ENCODE measurements at regions not wholly inside any gene's neighbourhood (a gene's known extent, or its start where the extent isn't known, plus 50 kb on each side); places are given as distances from the start of the nearest gene placed in this dataset.

DNA sequence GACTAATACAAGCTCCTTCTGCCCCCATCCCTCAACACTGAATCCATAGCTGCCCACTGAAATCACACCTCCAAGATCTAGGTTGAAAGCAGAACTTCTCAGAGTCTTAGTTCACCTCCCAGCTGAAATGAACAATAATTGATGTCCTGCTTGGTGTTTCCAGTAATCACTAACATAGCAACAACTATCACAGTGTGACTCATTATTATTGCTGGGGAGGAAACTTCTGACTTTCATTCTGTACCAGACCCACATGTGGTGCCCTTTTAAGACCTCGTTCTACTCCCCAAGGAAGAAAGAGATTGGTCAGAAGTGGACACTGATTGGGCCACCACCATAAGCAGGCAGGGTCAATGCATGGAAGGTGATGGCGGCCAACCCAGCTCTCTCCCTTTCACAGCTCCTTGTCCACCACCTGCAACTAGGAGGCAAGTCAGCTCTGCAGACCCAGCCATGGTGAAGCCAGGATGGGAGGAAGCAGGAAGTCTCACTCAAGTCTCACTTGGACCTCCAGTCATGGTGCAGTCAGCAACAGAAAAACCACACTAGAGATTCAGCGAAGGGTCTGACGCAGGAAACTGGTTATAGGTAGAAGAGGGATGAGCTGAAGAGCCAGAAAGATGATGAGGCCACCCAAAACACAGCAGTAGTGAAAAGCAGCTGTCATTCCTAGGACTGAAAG is 720.2 kb downstream of the PTPRU start:
- Histone ChIP-seq H3K27me3 (ENCODE audit: control insufficient read depth, insufficient read depth, low read length) (peaks cover 2% of the 10 kb centered on the region), H3K4me1 (ENCODE audit: control insufficient read depth, insufficient read depth, low read length) (no peaks in the 10 kb centered on the region), H3K9me3 (replicated peaks; ENCODE audit: control insufficient read depth, low read depth, low read length) (no peaks in the 10 kb centered on the region), H3K27ac (ENCODE audit: low read length) (no peak overlapping the region), H3K4me3 (ENCODE audit: low read length) (no peak overlapping the region), H3K36me3 (ENCODE audit: control insufficient read depth, insufficient read depth, low read length) (no peaks in the 10 kb centered on the region)
- no peak for DNase-seq
- 98% methylated on average over 4 of the region's 4 CpGs for WGBS (ENCODE audit: insufficient coverage)

DNA sequence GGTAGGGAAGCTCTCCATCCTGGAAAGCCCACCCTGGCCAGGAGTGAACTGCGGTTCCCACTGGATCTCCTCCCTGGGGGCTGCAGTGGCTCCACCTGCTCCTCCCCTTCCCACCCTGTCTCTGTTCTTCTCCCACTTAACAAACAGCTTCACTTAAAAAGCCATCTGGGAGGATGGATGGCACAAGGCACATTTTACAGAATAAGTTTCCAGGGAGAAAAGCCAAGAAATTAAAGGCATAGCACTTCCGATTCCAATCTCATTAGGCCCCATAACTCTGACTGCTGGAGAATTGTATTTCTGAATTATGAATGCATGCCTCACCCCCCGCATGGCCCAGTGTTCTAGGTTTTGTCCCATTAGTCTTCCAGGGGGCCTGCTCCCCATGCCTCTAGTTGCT is 718.3 kb downstream of the PTPRU start:
- Histone ChIP-seq H3K27me3 (ENCODE audit: control insufficient read depth, insufficient read depth, low read length) (peaks cover 2% of the 10 kb centered on the region), H3K9me3 (replicated peaks; ENCODE audit: control insufficient read depth, low read depth, low read length) (no peaks in the 10 kb centered on the region), H3K4me3 (ENCODE audit: low read length) (no peak overlapping the region), H3K36me3 (ENCODE audit: control insufficient read depth, insufficient read depth, low read length) (no peaks in the 10 kb centered on the region), H3K27ac (ENCODE audit: low read length) (no peak overlapping the region), H3K4me1 (ENCODE audit: control insufficient read depth, insufficient read depth, low read length) (no peaks in the 10 kb centered on the region)
- no peak for DNase-seq
- WGBS (ENCODE audit: insufficient coverage) = 57% methylated on average over 1 of the region's 3 CpGs

- Histone ChIP-seq H3K36me3 (ENCODE audit: control insufficient read depth, insufficient read depth, low read length) (no peaks in the 10 kb centered on the region), H3K27ac (ENCODE audit: low read length) (no peak overlapping the region), H3K27me3 (ENCODE audit: control insufficient read depth, insufficient read depth, low read length) (peaks cover 2% of the 10 kb centered on the region), H3K4me3 (ENCODE audit: low read length) (no peak overlapping the region), H3K4me1 (ENCODE audit: control insufficient read depth, insufficient read depth, low read length) (no peaks in the 10 kb centered on the region), H3K9me3 (replicated peaks; ENCODE audit: control insufficient read depth, low read depth, low read length) (no peaks in the 10 kb centered on the region)
- DNase-seq = no peak
- WGBS (ENCODE audit: insufficient coverage) = 31% methylated on average over 6 of the region's 7 CpGs
Observed at GRCh38 chr1:29953961-29954360, 717.6 kb downstream of the PTPRU start.

DNA sequence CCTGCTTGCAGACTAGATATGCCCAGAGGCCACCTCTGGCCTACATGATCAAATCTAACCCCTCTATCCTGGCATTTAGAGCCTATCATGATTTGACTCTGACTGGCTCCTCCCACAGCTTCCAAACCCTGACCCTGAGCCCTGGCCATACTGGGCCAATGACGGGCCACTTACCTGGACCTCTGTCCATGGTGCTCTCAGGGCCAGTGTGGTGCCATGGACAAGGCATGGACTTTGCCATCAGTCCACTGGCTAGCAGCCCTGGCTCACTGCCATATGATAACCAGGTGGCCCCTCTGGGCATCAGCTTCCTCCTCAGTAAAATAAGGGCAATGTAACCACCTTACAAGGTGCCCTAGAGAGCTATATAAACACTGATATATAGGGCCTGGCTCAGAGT is 713.4 kb downstream of the PTPRU start:
- H3K36me3 ChIP-seq (ENCODE audit: control insufficient read depth, insufficient read depth, low read length) = no peaks in the 10 kb centered on the region
- peaks cover 3% of the 10 kb centered on the region for H3K27me3 ChIP-seq (ENCODE audit: control insufficient read depth, insufficient read depth, low read length)

GRCh38 chr1:29948581-29948980 is 712.3 kb downstream of the PTPRU start:
- Histone ChIP-seq H3K36me3 (ENCODE audit: control insufficient read depth, insufficient read depth, low read length) (no peaks in the 10 kb centered on the region), H3K9me3 (replicated peaks; ENCODE audit: control insufficient read depth, low read depth, low read length) (no peaks in the 10 kb centered on the region), H3K27ac (ENCODE audit: low read length) (no peak overlapping the region), H3K4me1 (ENCODE audit: control insufficient read depth, insufficient read depth, low read length) (no peaks in the 10 kb centered on the region), H3K27me3 (ENCODE audit: control insufficient read depth, insufficient read depth, low read length) (peaks cover 4% of the 10 kb centered on the region), H3K4me3 (ENCODE audit: low read length) (no peak overlapping the region)
- no peak for DNase-seq
- WGBS (ENCODE audit: insufficient coverage) = 100% methylated on average over 4 of the region's 8 CpGs

More for the DNA sequence above, 713.4 kb downstream of the PTPRU start:
- no peak overlapping the region for H3K4me3 ChIP-seq (ENCODE audit: low read length)
- no peak overlapping the region for H3K27ac ChIP-seq (ENCODE audit: low read length)
- DNase-seq = no peak
- no peaks in the 10 kb centered on the region for H3K9me3 ChIP-seq (replicated peaks; ENCODE audit: control insufficient read depth, low read depth, low read length)
- 56% methylated on average over 1 of the region's 1 CpG for WGBS (ENCODE audit: insufficient coverage)
- H3K4me1 ChIP-seq (ENCODE audit: control insufficient read depth, insufficient read depth, low read length) = no peaks in the 10 kb centered on the region

DNA sequence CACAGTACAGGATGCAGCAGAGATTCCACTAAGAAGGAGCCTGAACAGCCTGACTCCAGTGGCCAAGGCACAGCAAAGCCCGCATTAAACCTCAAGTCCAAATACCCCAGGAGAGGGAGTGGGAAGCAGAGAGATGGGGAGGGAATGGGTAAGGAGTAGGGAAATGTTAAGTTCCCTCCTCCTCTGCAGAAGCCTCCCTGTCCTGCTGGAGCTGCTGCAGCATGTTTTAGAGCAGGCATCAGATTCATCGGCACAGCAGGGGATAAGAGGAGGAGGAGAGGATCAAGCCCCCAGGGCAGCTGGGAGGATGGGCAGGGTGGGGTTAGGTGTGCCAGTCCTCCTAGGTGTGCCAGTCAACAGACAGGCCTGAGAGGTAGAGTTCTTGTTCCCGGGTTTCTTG is 709.7 kb downstream of the PTPRU start:
- Histone ChIP-seq H3K36me3 (ENCODE audit: control insufficient read depth, insufficient read depth, low read length) (no peaks in the 10 kb centered on the region), H3K27ac (ENCODE audit: low read length) (no peak overlapping the region), H3K4me3 (ENCODE audit: low read length) (no peak overlapping the region), H3K27me3 (ENCODE audit: control insufficient read depth, insufficient read depth, low read length) (peaks cover 2% of the 10 kb centered on the region), H3K9me3 (replicated peaks; ENCODE audit: control insufficient read depth, low read depth, low read length) (no peaks in the 10 kb centered on the region), H3K4me1 (ENCODE audit: control insufficient read depth, insufficient read depth, low read length) (no peaks in the 10 kb centered on the region)
- 58% methylated on average over 2 of the region's 3 CpGs for WGBS (ENCODE audit: insufficient coverage)
- no peak for DNase-seq

- Histone ChIP-seq H3K27ac (ENCODE audit: low read length) (no peak overlapping the region), H3K27me3 (ENCODE audit: control insufficient read depth, insufficient read depth, low read length) (peaks cover 2% of the 10 kb centered on the region), H3K9me3 (replicated peaks; ENCODE audit: control insufficient read depth, low read depth, low read length) (no peaks in the 10 kb centered on the region), H3K36me3 (ENCODE audit: control insufficient read depth, insufficient read depth, low read length) (no peaks in the 10 kb centered on the region), H3K4me3 (ENCODE audit: low read length) (no peak overlapping the region), H3K4me1 (ENCODE audit: control insufficient read depth, insufficient read depth, low read length) (no peaks in the 10 kb centered on the region)
- no peak for DNase-seq
- 21% methylated on average over 7 of the region's 10 CpGs for WGBS (ENCODE audit: insufficient coverage)
Observed at GRCh38 chr1:29945426-29945825, 709.1 kb downstream of the PTPRU start.

GRCh38 chr1:29944253-29944905 is 708.1 kb downstream of the PTPRU start:
- DNase-seq = no peak
- Histone ChIP-seq H3K36me3 (ENCODE audit: control insufficient read depth, insufficient read depth, low read length) (no peaks in the 10 kb centered on the region), H3K4me3 (ENCODE audit: low read length) (no peak overlapping the region), H3K9me3 (replicated peaks; ENCODE audit: control insufficient read depth, low read depth, low read length) (no peaks in the 10 kb centered on the region), H3K4me1 (ENCODE audit: control insufficient read depth, insufficient read depth, low read length) (no peaks in the 10 kb centered on the region), H3K27ac (ENCODE audit: low read length) (no peak overlapping the region), H3K27me3 (ENCODE audit: control insufficient read depth, insufficient read depth, low read length) (peaks cover 2% of the 10 kb centered on the region)
- 46% methylated on average over 9 of the region's 15 CpGs for WGBS (ENCODE audit: insufficient coverage)

DNA sequence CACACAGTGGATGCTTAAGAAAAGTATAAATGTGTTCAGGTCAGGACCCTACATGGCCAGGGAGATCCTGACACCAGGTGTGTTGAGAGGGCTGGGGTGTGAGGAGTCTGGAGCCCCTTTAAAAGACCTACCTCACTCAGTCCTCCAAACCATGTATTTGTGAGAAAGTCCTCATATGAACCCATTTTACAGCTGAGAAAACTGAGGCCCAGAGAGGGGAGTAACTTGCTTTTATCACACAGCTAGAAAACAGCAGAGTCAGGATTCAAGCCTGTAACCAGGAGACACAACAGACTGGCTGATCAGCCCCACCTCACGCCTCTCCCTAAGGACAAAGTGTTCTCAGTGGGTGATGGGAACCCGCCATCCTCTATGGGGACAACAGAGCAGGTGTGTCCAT is 706.7 kb downstream of the PTPRU start:
- DNase-seq = no peak
- Histone ChIP-seq H3K9me3 (replicated peaks; ENCODE audit: control insufficient read depth, low read depth, low read length) (no peaks in the 10 kb centered on the region), H3K27me3 (ENCODE audit: control insufficient read depth, insufficient read depth, low read length) (peaks cover 2% of the 10 kb centered on the region), H3K4me1 (ENCODE audit: control insufficient read depth, insufficient read depth, low read length) (no peaks in the 10 kb centered on the region), H3K36me3 (ENCODE audit: control insufficient read depth, insufficient read depth, low read length) (no peaks in the 10 kb centered on the region), H3K27ac (ENCODE audit: low read length) (no peak overlapping the region), H3K4me3 (ENCODE audit: low read length) (no peak overlapping the region)
- no CpG with 5 or more reads among the region's 2 CpGs for WGBS (ENCODE audit: insufficient coverage)

- 100% methylated on average over 1 of the region's 2 CpGs for WGBS (ENCODE audit: insufficient coverage)
- Histone ChIP-seq H3K9me3 (replicated peaks; ENCODE audit: control insufficient read depth, low read depth, low read length) (no peaks in the 10 kb centered on the region), H3K4me3 (ENCODE audit: low read length) (no peak overlapping the region), H3K36me3 (ENCODE audit: control insufficient read depth, insufficient read depth, low read length) (no peaks in the 10 kb centered on the region), H3K4me1 (ENCODE audit: control insufficient read depth, insufficient read depth, low read length) (no peaks in the 10 kb centered on the region), H3K27ac (ENCODE audit: low read length) (no peak overlapping the region), H3K27me3 (ENCODE audit: control insufficient read depth, insufficient read depth, low read length) (peaks cover 3% of the 10 kb centered on the region)
- DNase-seq = no peak
Observed at GRCh38 chr1:29939079-29939478, 702.8 kb downstream of the PTPRU start.
